Ectodermal cell (in vitro differentiated cells): ENCODE measurements at regions not wholly inside any gene's neighbourhood (a gene's known extent, or its start where the extent isn't known, plus 50 kb on each side); places are given as distances from the start of the nearest gene placed in this dataset.
"Not testable (repeated sequence)": the region's sequence is repeated elsewhere in the genome, so short reads cannot be mapped to it uniquely, and the experiment has no call there.

Source experiments
- H3K27ac ChIP-seq: 2 replicates; pipeline ENCODE4 v1.7.0; 2013; ENCODE audit warnings: mild to moderate bottlenecking, low read depth, low read length; ENCODE audit not compliant: insufficient read depth, poor library complexity, severe bottlenecking
- H3K27me3 ChIP-seq: 2 replicates; pipeline ENCODE4 v1.7.0; 2013; ENCODE audit warnings: mild to moderate bottlenecking, low read length; ENCODE audit not compliant: insufficient read depth, control insufficient read depth, poor library complexity, severe bottlenecking
- H3K36me3 ChIP-seq: one replicate; pipeline ENCODE4 v1.7.0; 2013; ENCODE audit warnings: low read length; ENCODE audit not compliant: control insufficient read depth, insufficient read depth
- H3K4me1 ChIP-seq: one replicate; pipeline ENCODE4 v1.7.0; 2013; ENCODE audit warnings: low read length; ENCODE audit not compliant: control insufficient read depth, insufficient read depth
- H3K4me3 ChIP-seq: 2 replicates; pipeline ENCODE4 v1.7.0; 2013; ENCODE audit warnings: low read depth, low read length, control low read depth; ENCODE audit not compliant: insufficient read depth
- H3K9me3 ChIP-seq: 2 replicates; pipeline ENCODE4 v1.7.0; 2013; ENCODE audit warnings: mild to moderate bottlenecking, low read length, moderate library complexity; ENCODE audit not compliant: control insufficient read depth
- WGBS, 2 experiments: methylation state at CpG; one replicate each; pipeline ENCODE4 v1.1.7; 2013; ENCODE audit warnings: missing lambda C conversion rate in 2 of 2; 5-methylcytosine and 5-hydroxymethylcytosine counted together

GRCh38 chr10:101280511-101280910 lies 51.2 kb upstream of the LBX1 start:
- Histone ChIP-seq H3K36me3 (no peaks in the 10 kb centered on the region), H3K4me3 (no peak overlapping the region), H3K27me3 (peaks cover 69% of the 10 kb centered on the region), H3K27ac (no peak overlapping the region), H3K9me3 (no peaks in the 10 kb centered on the region), H3K4me1 (peaks cover 40% of the 10 kb centered on the region)
- 79 to 80% methylated on average over 1 to 2 of the region's 2 CpGs for WGBS, 2 experiments

- H3K36me3 ChIP-seq, H3K4me3 ChIP-seq, H3K9me3 ChIP-seq, H3K27ac ChIP-seq: not testable (repeated sequence)
- 88 to 91% methylated on average over 2 of the region's 3 CpGs for WGBS, 2 experiments
- Histone ChIP-seq H3K27me3 (peaks cover 69% of the 10 kb centered on the region), H3K4me1 (peaks cover 43% of the 10 kb centered on the region)
Observed at GRCh38 chr10:101280921-101281320, 51.7 kb upstream of the LBX1 start.

DNA sequence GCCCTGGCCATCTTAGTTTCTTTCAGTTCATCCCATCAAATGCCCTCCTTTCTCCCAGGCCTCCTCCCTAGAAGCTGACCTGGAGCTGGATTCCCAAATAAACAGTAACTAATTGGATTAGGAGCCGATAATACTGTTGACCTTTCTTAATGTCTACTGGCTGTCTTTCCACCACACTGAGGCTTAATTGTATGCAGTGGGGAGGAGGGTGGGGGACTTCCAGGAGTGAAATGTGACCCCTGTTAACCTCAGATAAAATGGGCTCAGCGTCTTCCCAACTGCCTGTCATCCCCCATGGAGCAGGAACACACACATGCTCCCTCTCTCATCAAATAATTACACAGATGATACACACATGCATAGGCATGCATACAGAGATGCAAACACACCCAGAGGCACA lies 53.7 kb upstream of the LBX1 start:
- H3K9me3 ChIP-seq, result no peaks in the 10 kb centered on the region
- no peak overlapping the region for H3K27ac ChIP-seq
- H3K27me3 ChIP-seq, result peaks cover 78% of the 10 kb centered on the region
- peaks cover 52% of the 10 kb centered on the region for H3K4me1 ChIP-seq
- no peak overlapping the region for H3K4me3 ChIP-seq
- no peaks in the 10 kb centered on the region for H3K36me3 ChIP-seq
- 4 to 8% methylated on average over 2 of the region's 2 CpGs for WGBS, 2 experiments

- WGBS, 2 experiments, result 0 to 2% methylated on average over 3 of the region's 3 CpGs
- Histone ChIP-seq H3K4me3 (peak overlapping the region; percentile 18), H3K27ac (no peak overlapping the region), H3K4me1 (peaks cover 57% of the 10 kb centered on the region), H3K36me3 (no peaks in the 10 kb centered on the region), H3K27me3 (peaks cover 86% of the 10 kb centered on the region), H3K9me3 (no peaks in the 10 kb centered on the region)
Observed at GRCh38 chr10:101283762-101284100, 54.5 kb upstream of the LBX1 start.

- no peaks in the 10 kb centered on the region for H3K9me3 ChIP-seq
- H3K4me3 ChIP-seq, result peak overlapping the region; percentile 18
- H3K27me3 ChIP-seq, result peaks cover 91% of the 10 kb centered on the region
- H3K4me1 ChIP-seq, result peaks cover 58% of the 10 kb centered on the region
- no peak overlapping the region for H3K27ac ChIP-seq
- WGBS, 2 experiments, result 2 to 3% methylated on average over 54 of the region's 54 CpGs
- H3K36me3 ChIP-seq, result no peaks in the 10 kb centered on the region
Observed at GRCh38 chr10:101284101-101284743, 55.0 kb upstream of the LBX1 start.

DNA sequence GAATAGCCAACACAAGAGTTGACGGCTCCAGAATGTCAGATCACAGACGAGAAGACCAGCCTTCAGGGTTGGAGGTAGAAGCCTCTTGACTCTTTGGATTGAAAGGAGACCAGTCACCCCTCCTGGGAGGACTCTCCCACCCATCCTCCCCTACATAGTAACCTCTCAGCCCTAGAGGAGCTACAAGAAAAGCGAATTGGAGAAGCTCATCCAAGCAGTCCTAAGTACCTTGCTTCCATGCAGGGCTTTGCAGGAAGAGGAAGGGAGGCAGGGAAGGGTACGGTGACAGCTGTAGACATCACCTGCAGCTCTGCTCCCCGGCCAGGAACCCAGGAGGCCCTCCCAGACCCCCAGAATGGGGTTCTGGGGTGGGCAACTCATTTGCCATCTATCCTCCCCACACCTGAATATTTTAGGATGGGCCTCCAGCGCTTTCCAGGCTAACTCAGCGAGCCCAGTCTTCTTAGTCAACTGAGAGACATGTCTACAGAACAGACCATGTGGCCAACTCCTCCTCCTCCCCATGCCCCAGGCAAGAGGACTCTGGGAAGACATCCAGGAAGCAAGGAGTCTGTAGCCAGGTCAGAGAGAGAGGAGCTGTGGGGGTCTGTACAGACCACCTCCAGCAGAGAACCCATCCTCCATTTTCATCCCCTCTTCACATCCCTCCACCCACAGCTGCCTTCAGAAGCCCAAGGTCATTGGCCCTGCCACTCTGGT lies 55.6 kb upstream of the LBX1 start:
- Histone ChIP-seq H3K9me3 (no peaks in the 10 kb centered on the region), H3K27ac (no peak overlapping the region), H3K4me1 (peaks cover 58% of the 10 kb centered on the region), H3K4me3 (no peak overlapping the region), H3K36me3 (no peaks in the 10 kb centered on the region), H3K27me3 (peaks cover 95% of the 10 kb centered on the region)
- 22 to 27% methylated on average over 7 of the region's 7 CpGs for WGBS, 2 experiments

GRCh38 chr10:101285519-101286070 lies 56.3 kb upstream of the LBX1 start:
- Histone ChIP-seq H3K27me3 (peaks cover 98% of the 10 kb centered on the region), H3K4me1 (peaks cover 64% of the 10 kb centered on the region), H3K9me3 (no peaks in the 10 kb centered on the region), H3K4me3 (no peak overlapping the region), H3K27ac (no peak overlapping the region), H3K36me3 (no peaks in the 10 kb centered on the region)
- WGBS, 2 experiments, result 4 to 6% methylated on average over 15 of the region's 15 CpGs

GRCh38 chr10:101286248-101287046 lies 57.2 kb upstream of the LBX1 start:
- H3K4me3 ChIP-seq, result no peak overlapping the region
- peaks cover 100% of the 10 kb centered on the region for H3K27me3 ChIP-seq
- no peaks in the 10 kb centered on the region for H3K36me3 ChIP-seq
- 53 to 56% methylated on average over 12 of the region's 12 CpGs for WGBS, 2 experiments
- H3K4me1 ChIP-seq, result peaks cover 70% of the 10 kb centered on the region
- no peak overlapping the region for H3K27ac ChIP-seq
- no peaks in the 10 kb centered on the region for H3K9me3 ChIP-seq

- Histone ChIP-seq H3K4me3 (no peak overlapping the region), H3K27ac (no peak overlapping the region), H3K4me1 (peaks cover 61% of the 10 kb centered on the region), H3K36me3 (no peaks in the 10 kb centered on the region), H3K9me3 (no peaks in the 10 kb centered on the region), H3K27me3 (peaks cover 100% of the 10 kb centered on the region)
- WGBS, 2 experiments, result 45 to 50% methylated on average over 18 of the region's 18 CpGs
Observed at GRCh38 chr10:101287183-101287996, 58.1 kb upstream of the LBX1 start.
